SK-N-SH treated with all-trans-retinoic acid at 6 μM for 48 hours (cell line): ENCODE measurements at regions not wholly inside any gene's neighbourhood (a gene's known extent, or its start where the extent isn't known, plus 50 kb on each side); places are given as distances from the start of the nearest gene placed in this dataset.

Experiments
- ATAC-seq: fragments of 200-7000 bp; cut with Tn5 transposase; 3 replicates; pipeline ENCODE4 v1.9.1; 2020; ENCODE audit warnings: mild to moderate bottlenecking, moderate library complexity
- BACH2 ChIP-seq: fragments of 250-450 bp; sonication (Bioruptor Pico); IDR thresholded peaks from 2 replicates; pipeline ENCODE4 v1.9.0; 2021; ENCODE audit warnings: mild to moderate bottlenecking, borderline replicate concordance
- CSDC2 ChIP-seq: fragments of 250-450 bp; sonication (Bioruptor Pico); IDR thresholded peaks from 2 replicates; pipeline ENCODE4 v1.5.0; 2020; ENCODE audit warnings: mild to moderate bottlenecking, moderate library complexity
- ESRRG ChIP-seq: fragments of 250-450 bp; sonication (Bioruptor Pico); IDR thresholded peaks from 2 replicates; pipeline ENCODE4 v1.6.1; 2021; ENCODE audit warnings: mild to moderate bottlenecking
- GLIS3 ChIP-seq: fragments of 250-450 bp; sonication (Bioruptor Pico); IDR thresholded peaks from 2 replicates; pipeline ENCODE4 v1.5.0; 2020; ENCODE audit warnings: mild to moderate bottlenecking, moderate library complexity
- ISL1 ChIP-seq: fragments of 250-450 bp; sonication (Bioruptor Pico); IDR thresholded peaks from 2 replicates; pipeline ENCODE4 v2.1.2; 2022; ENCODE audit warnings: mild to moderate bottlenecking, moderate library complexity
- PPARA ChIP-seq: fragments of 250-450 bp; sonication (Bioruptor Pico); IDR thresholded peaks from 2 replicates; pipeline ENCODE4 v1.5.0; 2020; ENCODE audit warnings: mild to moderate bottlenecking, borderline replicate concordance
- TCF4 ChIP-seq: fragments of 250-450 bp; sonication (Bioruptor Pico); IDR thresholded peaks from 2 replicates; pipeline ENCODE4 v1.8.0; 2021; ENCODE audit warnings: mild to moderate bottlenecking, moderate library complexity, borderline replicate concordance
- TOX ChIP-seq: fragments of 250-450 bp; sonication (Bioruptor Pico); IDR thresholded peaks from 2 replicates; pipeline ENCODE4 v1.8.0; 2021; ENCODE audit warnings: mild to moderate bottlenecking, moderate library complexity, borderline replicate concordance
- ZC3H10 ChIP-seq: fragments of 250-450 bp; sonication (Bioruptor Pico); IDR thresholded peaks from 2 replicates; pipeline ENCODE4 v1.5.1; 2021; ENCODE audit warnings: mild to moderate bottlenecking, moderate library complexity
- ZFP3 ChIP-seq: fragments of 250-450 bp; sonication (Bioruptor Pico); IDR thresholded peaks from 2 replicates; pipeline ENCODE4 v1.5.0; 2020; ENCODE audit warnings: mild to moderate bottlenecking, moderate library complexity
- ZFP30 ChIP-seq: fragments of 450-650 bp; formaldehyde crosslinking; IDR thresholded peaks from 2 replicates; pipeline ENCODE4 v1.5.0; 2022; ENCODE audit warnings: mild to moderate bottlenecking, moderate library complexity
- ZNF70 ChIP-seq: fragments of 450-650 bp; formaldehyde crosslinking; IDR thresholded peaks from 2 replicates; pipeline ENCODE4 v1.5.0; 2020; ENCODE audit warnings: mild to moderate bottlenecking, moderate library complexity
- TF ChIP-seq, protein P1 (sequence below): fragments of 250-450 bp; sonication (Bioruptor Pico); IDR thresholded peaks from 2 replicates; pipeline ENCODE4 v1.5.1; 2020; ENCODE audit warnings: low read depth, mild to moderate bottlenecking, moderate library complexity
- TF ChIP-seq, protein P2 (sequence below): fragments of 250-450 bp; sonication (Bioruptor Pico); IDR thresholded peaks from 2 replicates; pipeline ENCODE4 v1.5.0; 2020; ENCODE audit warnings: mild to moderate bottlenecking, moderate library complexity
- TF ChIP-seq, protein P3 (sequence below): fragments of 250-450 bp; sonication (Bioruptor Pico); IDR thresholded peaks from 2 replicates; pipeline ENCODE4 v1.5.1; 2021; ENCODE audit warnings: mild to moderate bottlenecking, moderate library complexity
- TF ChIP-seq, protein P4 (sequence below): fragments of 250-450 bp; sonication (Bioruptor Pico); IDR thresholded peaks from 2 replicates; pipeline ENCODE4 v1.8.0; 2020; ENCODE audit warnings: mild to moderate bottlenecking, moderate library complexity, borderline replicate concordance
- TF ChIP-seq, protein P5 (sequence below): fragments of 250-450 bp; sonication (Bioruptor Pico); IDR thresholded peaks from 2 replicates; pipeline ENCODE4 v1.8.0; 2021; ENCODE audit warnings: low read depth, mild to moderate bottlenecking, moderate library complexity, borderline replicate concordance

DNA sequence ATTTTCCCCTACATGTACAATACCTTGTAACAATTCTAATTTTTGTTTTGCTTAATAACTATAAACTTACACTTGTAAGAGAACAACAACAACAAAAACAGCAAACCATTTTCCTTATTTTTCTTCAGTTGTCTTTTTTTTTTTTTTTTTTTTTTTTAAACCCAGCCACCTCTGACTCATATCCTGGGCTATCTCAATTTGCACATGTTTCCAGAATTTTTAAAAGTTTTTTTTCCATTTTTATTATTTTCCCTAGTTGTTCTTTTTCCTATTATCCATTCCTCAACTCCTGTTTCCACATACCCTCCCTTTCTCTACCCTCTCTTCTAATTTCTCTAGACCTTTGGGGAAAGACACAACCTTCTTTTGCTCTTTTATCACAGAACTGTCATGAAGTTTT is 112.5 kb downstream of the EFEMP1 start:
- no peak for ATAC-seq
- TF ChIP-seq ISL1 (CRISPR knock-in tag) (no peak), GLIS3 (no peak), TOX (no peak), ZNF70 (CRISPR knock-in tag) (no peak)
- TF ChIP-seq, protein P1, sequence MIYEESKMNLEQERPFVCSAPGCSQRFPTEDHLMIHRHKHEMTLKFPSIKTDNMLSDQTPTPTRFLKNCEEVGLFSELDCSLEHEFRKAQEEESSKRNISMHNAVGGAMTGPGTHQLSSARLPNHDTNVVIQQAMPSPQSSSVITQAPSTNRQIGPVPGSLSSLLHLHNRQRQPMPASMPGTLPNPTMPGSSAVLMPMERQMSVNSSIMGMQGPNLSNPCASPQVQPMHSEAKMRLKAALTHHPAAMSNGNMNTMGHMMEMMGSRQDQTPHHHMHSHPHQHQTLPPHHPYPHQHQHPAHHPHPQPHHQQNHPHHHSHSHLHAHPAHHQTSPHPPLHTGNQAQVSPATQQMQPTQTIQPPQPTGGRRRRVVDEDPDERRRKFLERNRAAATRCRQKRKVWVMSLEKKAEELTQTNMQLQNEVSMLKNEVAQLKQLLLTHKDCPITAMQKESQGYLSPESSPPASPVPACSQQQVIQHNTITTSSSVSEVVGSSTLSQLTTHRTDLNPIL = no peak
- TF ChIP-seq, protein P2, sequence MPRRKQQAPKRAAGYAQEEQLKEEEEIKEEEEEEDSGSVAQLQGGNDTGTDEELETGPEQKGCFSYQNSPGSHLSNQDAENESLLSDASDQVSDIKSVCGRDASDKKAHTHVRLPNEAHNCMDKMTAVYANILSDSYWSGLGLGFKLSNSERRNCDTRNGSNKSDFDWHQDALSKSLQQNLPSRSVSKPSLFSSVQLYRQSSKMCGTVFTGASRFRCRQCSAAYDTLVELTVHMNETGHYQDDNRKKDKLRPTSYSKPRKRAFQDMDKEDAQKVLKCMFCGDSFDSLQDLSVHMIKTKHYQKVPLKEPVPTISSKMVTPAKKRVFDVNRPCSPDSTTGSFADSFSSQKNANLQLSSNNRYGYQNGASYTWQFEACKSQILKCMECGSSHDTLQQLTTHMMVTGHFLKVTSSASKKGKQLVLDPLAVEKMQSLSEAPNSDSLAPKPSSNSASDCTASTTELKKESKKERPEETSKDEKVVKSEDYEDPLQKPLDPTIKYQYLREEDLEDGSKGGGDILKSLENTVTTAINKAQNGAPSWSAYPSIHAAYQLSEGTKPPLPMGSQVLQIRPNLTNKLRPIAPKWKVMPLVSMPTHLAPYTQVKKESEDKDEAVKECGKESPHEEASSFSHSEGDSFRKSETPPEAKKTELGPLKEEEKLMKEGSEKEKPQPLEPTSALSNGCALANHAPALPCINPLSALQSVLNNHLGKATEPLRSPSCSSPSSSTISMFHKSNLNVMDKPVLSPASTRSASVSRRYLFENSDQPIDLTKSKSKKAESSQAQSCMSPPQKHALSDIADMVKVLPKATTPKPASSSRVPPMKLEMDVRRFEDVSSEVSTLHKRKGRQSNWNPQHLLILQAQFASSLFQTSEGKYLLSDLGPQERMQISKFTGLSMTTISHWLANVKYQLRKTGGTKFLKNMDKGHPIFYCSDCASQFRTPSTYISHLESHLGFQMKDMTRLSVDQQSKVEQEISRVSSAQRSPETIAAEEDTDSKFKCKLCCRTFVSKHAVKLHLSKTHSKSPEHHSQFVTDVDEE (CRISPR knock-in tag) = no peak
- TF ChIP-seq, protein P3, sequence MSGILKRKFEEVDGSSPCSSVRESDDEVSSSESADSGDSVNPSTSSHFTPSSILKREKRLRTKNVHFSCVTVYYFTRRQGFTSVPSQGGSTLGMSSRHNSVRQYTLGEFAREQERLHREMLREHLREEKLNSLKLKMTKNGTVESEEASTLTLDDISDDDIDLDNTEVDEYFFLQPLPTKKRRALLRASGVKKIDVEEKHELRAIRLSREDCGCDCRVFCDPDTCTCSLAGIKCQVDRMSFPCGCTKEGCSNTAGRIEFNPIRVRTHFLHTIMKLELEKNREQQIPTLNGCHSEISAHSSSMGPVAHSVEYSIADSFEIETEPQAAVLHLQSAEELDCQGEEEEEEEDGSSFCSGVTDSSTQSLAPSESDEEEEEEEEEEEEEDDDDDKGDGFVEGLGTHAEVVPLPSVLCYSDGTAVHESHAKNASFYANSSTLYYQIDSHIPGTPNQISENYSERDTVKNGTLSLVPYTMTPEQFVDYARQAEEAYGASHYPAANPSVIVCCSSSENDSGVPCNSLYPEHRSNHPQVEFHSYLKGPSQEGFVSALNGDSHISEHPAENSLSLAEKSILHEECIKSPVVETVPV (CRISPR knock-in tag) = no peak
- TF ChIP-seq, protein P4, sequence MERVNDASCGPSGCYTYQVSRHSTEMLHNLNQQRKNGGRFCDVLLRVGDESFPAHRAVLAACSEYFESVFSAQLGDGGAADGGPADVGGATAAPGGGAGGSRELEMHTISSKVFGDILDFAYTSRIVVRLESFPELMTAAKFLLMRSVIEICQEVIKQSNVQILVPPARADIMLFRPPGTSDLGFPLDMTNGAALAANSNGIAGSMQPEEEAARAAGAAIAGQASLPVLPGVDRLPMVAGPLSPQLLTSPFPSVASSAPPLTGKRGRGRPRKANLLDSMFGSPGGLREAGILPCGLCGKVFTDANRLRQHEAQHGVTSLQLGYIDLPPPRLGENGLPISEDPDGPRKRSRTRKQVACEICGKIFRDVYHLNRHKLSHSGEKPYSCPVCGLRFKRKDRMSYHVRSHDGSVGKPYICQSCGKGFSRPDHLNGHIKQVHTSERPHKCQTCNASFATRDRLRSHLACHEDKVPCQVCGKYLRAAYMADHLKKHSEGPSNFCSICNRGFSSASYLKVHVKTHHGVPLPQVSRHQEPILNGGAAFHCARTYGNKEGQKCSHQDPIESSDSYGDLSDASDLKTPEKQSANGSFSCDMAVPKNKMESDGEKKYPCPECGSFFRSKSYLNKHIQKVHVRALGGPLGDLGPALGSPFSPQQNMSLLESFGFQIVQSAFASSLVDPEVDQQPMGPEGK (CRISPR knock-in tag) = no peak

DNA sequence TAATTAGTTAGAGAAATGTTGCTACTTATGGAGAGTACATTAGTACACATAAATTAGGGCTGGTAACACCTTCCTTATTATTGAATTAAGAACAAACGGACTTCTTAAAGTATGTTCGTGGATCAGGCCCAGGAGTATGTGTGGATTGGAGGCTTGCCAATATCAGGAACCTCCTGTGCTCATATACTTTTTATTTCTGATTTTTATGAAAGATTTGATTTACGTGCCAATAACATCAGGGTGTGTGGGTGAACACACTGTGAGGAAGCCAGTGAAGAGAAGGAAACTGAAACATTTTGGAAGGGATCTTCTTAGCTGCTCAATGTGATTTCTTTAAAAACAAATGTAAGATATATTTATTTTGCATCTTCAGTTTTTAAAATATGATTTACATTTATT is 113.0 kb downstream of the EFEMP1 start:
- ATAC-seq = no peak
- TF ChIP-seq, protein P5, sequence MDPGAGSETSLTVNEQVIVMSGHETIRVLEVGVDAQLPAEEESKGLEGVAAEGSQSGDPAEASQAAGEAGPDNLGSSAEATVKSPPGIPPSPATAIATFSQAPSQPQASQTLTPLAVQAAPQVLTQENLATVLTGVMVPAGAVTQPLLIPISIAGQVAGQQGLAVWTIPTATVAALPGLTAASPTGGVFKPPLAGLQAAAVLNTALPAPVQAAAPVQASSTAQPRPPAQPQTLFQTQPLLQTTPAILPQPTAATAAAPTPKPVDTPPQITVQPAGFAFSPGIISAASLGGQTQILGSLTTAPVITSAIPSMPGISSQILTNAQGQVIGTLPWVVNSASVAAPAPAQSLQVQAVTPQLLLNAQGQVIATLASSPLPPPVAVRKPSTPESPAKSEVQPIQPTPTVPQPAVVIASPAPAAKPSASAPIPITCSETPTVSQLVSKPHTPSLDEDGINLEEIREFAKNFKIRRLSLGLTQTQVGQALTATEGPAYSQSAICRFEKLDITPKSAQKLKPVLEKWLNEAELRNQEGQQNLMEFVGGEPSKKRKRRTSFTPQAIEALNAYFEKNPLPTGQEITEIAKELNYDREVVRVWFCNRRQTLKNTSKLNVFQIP (CRISPR knock-in tag) = no peak
- TF ChIP-seq CSDC2 (CRISPR knock-in tag) = no peak
- TF ChIP-seq, protein P1 = no peak
- no peak for TF ChIP-seq ZC3H10 (CRISPR knock-in tag)
- no peak for TF ChIP-seq TCF4
- TF ChIP-seq ZFP3 = no peak
- no peak for TF ChIP-seq ESRRG (CRISPR knock-in tag)
- TF ChIP-seq ZNF70 (CRISPR knock-in tag) = no peak
- TF ChIP-seq, protein P2 (CRISPR knock-in tag) = no peak
- TF ChIP-seq PPARA = no peak
- no peak for TF ChIP-seq ZFP30 (CRISPR knock-in tag)
- TF ChIP-seq BACH2 (CRISPR knock-in tag) = no peak
- TF ChIP-seq, protein P4 (CRISPR knock-in tag) = no peak
- no peak for TF ChIP-seq GLIS3
- TF ChIP-seq, all 23 proteins: peak for 0
